ENCODE measurements at regions not wholly inside any gene's neighbourhood (a gene's known extent, or its start where the extent isn't known, plus 50 kb on each side); places are given as distances from the start of the nearest gene placed in this dataset.

- DNase-seq (ENCODE audit: low spot score): no peak
Observed at GRCh38 chr5:124647352-124647751, 99.1 kb downstream of the ZNF608 start.

DNA sequence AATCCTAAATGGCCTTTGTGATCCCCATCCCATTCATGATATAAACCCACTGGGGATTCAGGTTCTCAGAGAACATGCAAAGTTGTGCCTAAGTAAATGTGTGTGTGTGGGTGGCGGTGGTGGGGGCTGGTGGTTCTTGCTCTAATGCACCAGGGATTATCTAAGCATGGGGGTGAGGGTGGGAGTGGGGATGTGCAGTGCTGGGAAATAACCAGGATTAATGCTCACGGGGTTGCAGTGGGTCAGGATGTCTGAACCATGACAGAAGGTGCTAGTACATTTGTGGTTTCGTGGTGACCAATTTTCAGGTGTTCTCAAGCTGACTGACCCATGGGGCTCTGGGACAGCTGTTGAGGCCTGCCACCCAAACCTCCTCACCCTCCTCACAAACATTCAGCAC lies 101.0 kb downstream of the ZNF608 start:
- DNase-seq (ENCODE audit: low spot score): no peak

DNA sequence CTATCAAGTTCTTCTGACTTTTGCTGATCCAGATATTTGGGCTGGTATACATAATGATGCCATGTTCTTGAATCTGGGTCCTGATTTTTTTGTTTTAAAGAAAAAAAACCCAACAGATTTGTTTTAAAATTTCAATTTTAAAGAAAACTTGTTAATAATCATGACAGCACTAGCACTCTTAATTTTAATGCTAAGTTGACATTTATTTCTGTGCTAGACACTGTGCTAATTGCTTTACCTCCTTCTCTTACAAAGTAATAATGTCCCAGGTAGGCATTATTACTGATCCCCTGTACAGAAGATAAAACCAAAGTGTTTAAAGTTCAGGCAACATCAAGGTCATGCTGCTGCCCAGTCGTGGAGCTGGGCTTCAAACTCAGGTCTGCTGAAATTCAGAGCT lies 101.9 kb downstream of the ZNF608 start:
- no peak for DNase-seq (ENCODE audit: low spot score)

DNA sequence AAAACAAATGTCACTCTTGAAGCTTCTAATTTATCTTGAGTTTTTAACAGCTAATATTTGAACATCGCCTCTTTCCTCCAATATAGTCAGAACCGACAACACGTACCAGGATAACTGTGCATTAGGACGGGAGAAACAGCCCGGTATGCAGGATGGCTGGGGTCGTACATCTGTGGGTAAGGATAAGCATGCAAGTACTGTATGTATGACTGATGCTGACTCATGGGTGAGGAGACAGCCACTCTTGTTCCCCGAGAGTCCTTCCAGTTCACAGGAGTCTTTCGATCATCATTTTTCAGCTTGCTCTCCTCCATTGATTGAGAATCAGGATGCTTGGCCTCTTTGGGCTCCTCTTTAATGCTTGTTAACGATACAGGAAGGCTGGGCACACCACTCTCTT lies 102.3 kb downstream of the ZNF608 start:
- DNase-seq (ENCODE audit: low spot score): no peak

- no peak for DNase-seq (ENCODE audit: low spot score)
Observed at GRCh38 chr5:124643336-124643735, 103.1 kb downstream of the ZNF608 start.

GRCh38 chr5:124642151-124642550 lies 104.3 kb downstream of the ZNF608 start:
- no peak for DNase-seq (ENCODE audit: low spot score)

GRCh38 chr5:124641154-124641792 lies 105.2 kb downstream of the ZNF608 start:
- DNase-seq (ENCODE audit: low spot score): no peak

GRCh38 chr5:124639095-124639665 lies 107.3 kb downstream of the ZNF608 start:
- no peak for DNase-seq (ENCODE audit: low spot score)

- DNase-seq (ENCODE audit: low spot score): no peak
Observed at GRCh38 chr5:124637011-124637410, 109.4 kb downstream of the ZNF608 start.

GRCh38 chr5:124634741-124635323 lies 111.6 kb downstream of the ZNF608 start:
- DNase-seq (ENCODE audit: low spot score): no peak

- no peak for DNase-seq (ENCODE audit: low spot score)
Observed at GRCh38 chr5:124634228-124634739, 112.2 kb downstream of the ZNF608 start.

DNA sequence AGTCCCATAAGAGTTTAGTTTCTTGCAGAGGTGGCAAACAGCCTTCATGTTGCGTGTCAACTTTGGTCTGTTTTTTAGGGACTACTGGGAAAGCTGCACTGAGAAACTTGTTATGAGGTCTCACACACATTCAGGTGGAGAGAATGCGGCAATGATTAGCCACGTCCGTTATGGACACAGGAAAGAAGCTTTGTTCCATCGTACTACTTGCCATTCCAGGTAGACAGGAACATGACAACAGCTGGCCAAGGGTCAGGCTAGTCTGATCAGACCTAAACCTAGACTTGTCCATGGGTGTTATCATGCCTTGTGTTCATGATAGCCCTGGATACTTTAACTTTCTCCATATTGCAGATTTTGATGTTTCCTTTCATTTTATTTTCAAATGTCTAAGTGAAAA lies 113.2 kb downstream of the ZNF608 start:
- DNase-seq (ENCODE audit: low spot score): no peak

- no peak for DNase-seq (ENCODE audit: low spot score)
Observed at GRCh38 chr5:124631874-124632550, 114.4 kb downstream of the ZNF608 start.

DNA sequence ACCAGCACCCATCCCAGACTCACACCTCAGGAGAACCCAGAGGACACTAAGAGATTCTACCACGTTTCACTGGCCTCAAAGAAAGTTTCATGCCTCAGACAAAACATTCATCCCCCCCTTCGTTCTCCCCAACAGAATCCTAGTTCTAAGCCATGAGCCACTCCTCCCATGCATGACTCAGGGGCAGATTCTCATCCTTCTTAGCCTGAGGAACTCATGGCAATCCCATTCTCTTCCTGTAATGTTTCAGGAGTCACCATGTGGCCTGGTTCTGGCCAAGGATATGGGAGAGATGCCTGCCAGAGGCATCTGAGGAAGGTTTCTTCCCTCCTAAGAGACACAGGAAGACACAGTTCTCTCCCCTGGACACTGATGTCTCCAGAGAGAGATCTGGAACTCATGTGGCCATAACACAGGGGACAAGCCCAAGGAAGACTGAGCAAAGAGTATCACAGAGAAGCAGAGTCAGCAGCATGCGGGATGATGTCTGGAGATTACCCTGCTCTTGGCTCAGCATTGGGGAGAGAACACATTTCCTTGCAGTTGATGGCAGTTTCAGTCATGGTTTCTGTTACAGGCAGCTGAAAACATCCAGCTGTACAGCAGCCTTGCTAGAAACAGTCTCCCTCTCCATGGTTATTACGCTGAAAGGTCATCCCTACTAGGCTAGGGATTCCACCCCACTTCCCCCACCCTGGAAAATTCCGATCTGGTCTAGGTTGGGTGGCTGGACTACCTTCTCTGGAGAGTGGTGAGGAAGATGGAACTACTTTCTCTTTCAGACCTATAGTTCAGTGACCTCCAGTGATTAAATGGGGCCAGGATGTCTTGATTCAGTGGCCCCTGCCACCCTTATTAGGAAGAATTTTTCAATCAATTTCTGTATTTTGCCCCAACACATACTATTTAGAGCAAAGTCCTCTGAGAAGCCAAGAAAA lies 115.4 kb downstream of the ZNF608 start:
- DNase-seq (ENCODE audit: low spot score): no peak

DNA sequence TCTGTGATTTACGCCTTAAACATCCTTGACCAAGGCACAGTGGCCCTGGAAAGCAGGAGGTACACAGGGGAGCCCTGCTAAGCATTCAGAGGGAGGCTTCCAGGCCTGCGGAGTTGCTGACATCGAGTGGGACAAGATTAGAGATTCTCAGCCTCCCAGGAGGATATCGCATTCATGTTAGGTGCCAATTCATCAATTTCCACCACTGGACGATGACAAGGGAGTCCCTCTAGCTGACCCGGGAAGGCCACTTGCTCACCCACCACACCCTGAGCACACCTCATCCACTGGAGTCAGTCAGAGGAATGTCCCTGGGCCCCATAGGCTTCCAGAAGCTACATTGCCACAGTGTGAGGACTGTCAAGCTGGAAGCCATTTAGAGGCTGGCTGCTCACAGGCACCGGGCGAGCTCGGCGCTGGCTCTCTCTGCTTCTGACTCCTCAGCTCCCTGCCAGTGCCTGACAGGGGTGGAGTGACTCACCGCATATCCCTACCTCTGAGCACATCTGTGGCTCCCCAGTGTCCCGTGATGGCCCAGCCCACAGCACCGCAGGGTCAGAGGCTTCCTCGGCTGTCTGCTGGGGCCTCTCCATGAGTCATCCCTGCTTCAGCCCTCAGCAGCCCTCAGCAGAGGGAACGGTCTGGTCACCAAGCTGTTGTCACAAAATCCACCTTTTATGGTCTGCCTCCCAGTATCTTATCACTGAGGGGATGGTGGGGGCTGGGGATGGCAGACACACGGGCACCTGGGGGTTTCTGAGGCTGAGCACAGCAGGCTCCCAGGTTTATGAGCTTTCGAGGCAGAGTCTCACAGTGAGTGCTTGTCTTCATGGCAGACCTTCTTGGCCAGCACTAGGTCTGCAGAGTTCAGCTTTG lies 117.5 kb downstream of the ZNF608 start:
- no peak for DNase-seq (ENCODE audit: low spot score)

DNA sequence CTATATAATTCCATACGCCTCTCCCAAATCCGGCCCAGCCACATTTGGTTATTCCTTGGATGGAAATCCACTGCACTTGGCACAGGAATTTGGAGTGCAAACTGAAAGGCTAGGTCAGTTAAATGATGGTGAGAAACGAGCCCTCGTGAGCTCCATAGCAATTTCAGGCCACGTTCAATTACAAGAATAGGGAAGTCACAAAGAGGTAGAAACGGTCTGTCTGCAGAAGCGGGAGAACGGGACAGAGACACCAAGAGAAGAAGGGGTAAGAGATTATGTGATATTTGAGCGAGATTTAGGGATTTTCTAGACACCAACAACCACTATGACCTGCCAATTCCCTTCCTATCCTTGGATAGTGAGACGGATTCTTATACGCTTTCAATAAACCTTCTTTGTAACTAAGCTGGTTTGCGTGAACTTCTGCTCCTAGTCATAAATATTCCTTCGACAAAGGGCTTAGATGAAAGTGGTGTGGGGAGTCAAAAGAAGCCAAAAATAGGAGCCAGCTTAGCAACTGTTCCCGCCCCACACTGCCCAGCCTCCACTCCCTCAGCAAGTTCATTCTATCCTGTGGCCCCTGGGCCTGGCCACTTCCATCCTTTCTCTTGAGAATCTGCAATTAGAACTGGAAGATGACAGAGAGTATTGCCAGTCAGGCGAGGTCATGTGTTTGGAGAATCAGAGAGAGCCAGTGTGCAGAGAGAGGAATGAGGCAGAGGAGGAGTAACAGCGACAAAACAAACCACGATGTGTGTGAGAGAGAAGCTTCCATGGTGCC lies 118.4 kb downstream of the ZNF608 start:
- DNase-seq (ENCODE audit: low spot score): no peak

GRCh38 chr5:124626053-124626452 lies 120.4 kb downstream of the ZNF608 start:
- no peak for DNase-seq (ENCODE audit: low spot score)

DNA sequence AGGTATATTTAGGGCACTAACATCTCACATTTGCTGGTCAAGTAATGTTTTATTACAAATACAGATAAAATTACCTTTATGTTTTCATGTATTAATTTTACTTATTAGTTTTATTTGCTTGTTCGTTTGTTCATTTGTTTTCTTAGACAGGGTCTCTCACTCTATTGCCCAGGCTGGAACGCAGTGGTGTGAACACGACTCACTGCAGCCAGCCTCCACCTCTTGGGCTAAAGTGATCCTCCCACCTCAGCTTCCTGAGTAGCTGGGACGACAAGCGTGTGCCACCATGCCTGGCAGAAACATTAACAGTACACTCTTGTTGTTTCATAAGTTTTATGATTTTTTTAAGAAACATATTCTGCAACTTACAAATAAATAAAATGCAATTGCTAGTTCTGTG lies 123.2 kb downstream of the ZNF608 start:
- no peak for DNase-seq (ENCODE audit: low spot score)

DNA sequence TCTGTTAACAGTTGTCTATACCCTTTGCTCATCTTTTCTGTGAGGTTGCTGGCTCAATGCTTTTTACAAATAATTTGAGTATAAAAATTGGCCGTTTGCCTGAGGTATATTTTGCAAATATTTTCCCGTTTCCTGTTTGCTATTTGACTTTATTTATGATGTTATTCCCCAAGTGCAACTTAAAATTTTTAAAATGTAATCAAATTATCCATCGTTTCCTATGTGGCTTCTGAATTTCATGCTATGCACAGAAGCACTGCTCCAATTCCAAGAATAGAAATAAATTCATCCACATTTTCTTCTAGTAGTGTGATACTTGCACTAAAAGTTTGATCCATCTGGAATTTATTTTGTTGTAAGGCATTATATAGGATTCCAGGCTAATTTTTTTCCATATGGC lies 123.6 kb downstream of the ZNF608 start:
- DNase-seq (ENCODE audit: low spot score): no peak

- DNase-seq (ENCODE audit: low spot score): no peak
Observed at GRCh38 chr5:124621279-124621678, 125.2 kb downstream of the ZNF608 start.
